ENCODE measurements at regions not wholly inside any gene's neighbourhood (a gene's known extent, or its start where the extent isn't known, plus 50 kb on each side); places are given as distances from the start of the nearest gene placed in this dataset.

- TF ChIP-seq CTCF (IDR thresholded peaks at IDR 0.05), result no peak
- TF ChIP-seq POLR2A (IDR thresholded peaks at IDR 0.05), result no peak
Observed at GRCh38 chr19:28567834-28568233, 645.1 kb downstream of the UQCRFS1 start.

Measured in sigmoid colon (tissue), 3 donors.